HCT116 (cell line): ENCODE measurements at regions not wholly inside any gene's neighbourhood (a gene's known extent, or its start where the extent isn't known, plus 50 kb on each side); places are given as distances from the start of the nearest gene placed in this dataset.

Source experiments
- ATAC-seq: fragments of 200-7000 bp; cut with Tn5 transposase; 2 replicates; pipeline ENCODE4 v1.9.1; 2020; ENCODE audit warnings: mild to moderate bottlenecking, moderate library complexity
- BruUV-seq: library from RNA; stranded (reverse); fragments of 400-500 nt; replicated peaks from 2 replicates; lab custom pipeline; 2021; lab: Mats Ljungman, UMichigan
- CTCF ChIA-PET: fragments of 300-600 bp; sonication (Branson Sonifier 250); formaldehyde crosslinking; loops from one replicate; lab custom pipeline; 2021; ENCODE audit warnings: antibody characterized with exemption; lab: Charles Lee
- POLR2A ChIA-PET: fragments of 300-600, 350-600 bp; sonication (Branson Sonifier 250); formaldehyde crosslinking; loops from one replicate; lab custom pipeline; 2021; ENCODE audit warnings: antibody characterized with exemption; lab: Charles Lee
- RAD21 ChIA-PET, 2 experiments: fragments of 300-600 bp; sonication (Branson Sonifier 250); formaldehyde crosslinking; loops; one replicate each; lab custom pipeline; 2023; ENCODE audit warnings: low total read pairs in 2 of 2; ENCODE audit not compliant: uncharacterized antibody in 2 of 2, unreplicated experiment in 2 of 2, low non-redundant PET in 1 of 2; lab: Charles Lee
- DNase-seq: peaks from one replicate; pipeline ENCODE4 v3.0.0-alpha.2; 2010; ENCODE audit warnings: low read depth, low spot score
- H2AFZ ChIP-seq: fragments of 200-600 bp; shearing (Covaris generic), sonication (generic); 2 replicates; pipeline ENCODE4 v1.6.1; 2017; ENCODE audit warnings: low read depth, mixed run types, mixed read lengths, antibody characterized with exemption, low read length; ENCODE audit not compliant: poor library complexity, severe bottlenecking
- H3K27ac ChIP-seq: 2 replicates; pipeline ENCODE4 v1.5.1; 2012; ENCODE audit warnings: low read depth, low read length
- H3K27me3 ChIP-seq: fragments of 200-600 bp; sonication (generic); 2 replicates; pipeline ENCODE4 v1.6.1; 2016; ENCODE audit warnings: mixed run types, low read length, mixed read lengths; ENCODE audit not compliant: insufficient read depth
- H3K36me3 ChIP-seq, 2 experiments: fragments of 200-500 bp in 1 of 2; fragments of 200-600 bp in 1 of 2; sonication (Bioruptor generic) in 1 of 2; sonication (generic) in 1 of 2; 2 replicates each; pipeline versions ENCODE4 v1.5.1 to v1.6.1; 2014 to 2016; ENCODE audit warnings: low read length in 2 of 2, inconsistent platforms in 1 of 2, mixed read lengths in 1 of 2, mixed run types in 1 of 2; ENCODE audit not compliant: insufficient read depth in 2 of 2, control insufficient read depth in 1 of 2
- H3K4me1 ChIP-seq, 2 experiments: fragments of 200-600 bp in 1 of 2; sonication (generic) in 1 of 2; 2 replicates each; pipeline versions ENCODE4 v1.5.1 to v1.6.1; 2012 to 2017; ENCODE audit warnings: low read length in 2 of 2, inconsistent platforms in 1 of 2, mild to moderate bottlenecking in 1 of 2, mixed read lengths in 1 of 2, mixed run types in 1 of 2, moderate library complexity in 1 of 2; ENCODE audit not compliant: insufficient read depth in 2 of 2, control insufficient read depth in 1 of 2
- H3K4me2 ChIP-seq: fragments of 200-600 bp; sonication (generic); 2 replicates; pipeline ENCODE4 v1.6.1; 2017; ENCODE audit warnings: mixed run types, low read length, mixed read lengths
- H3K4me3 ChIP-seq, 2 experiments: fragments of 200-600 bp in 1 of 2; sonication (generic) in 1 of 2; replicated peaks in 1 of 2; 2 replicates each; pipeline ENCODE4 v1.5.1; 2011 to 2016; ENCODE audit warnings: low read length in 2 of 2, control low read depth in 1 of 2, low read depth in 1 of 2, mild to moderate bottlenecking in 1 of 2, mixed read lengths in 1 of 2, mixed run types in 1 of 2
- H3K79me2 ChIP-seq: fragments of 200-600 bp; sonication (generic); 2 replicates; pipeline ENCODE4 v1.6.1; 2017; ENCODE audit warnings: mild to moderate bottlenecking, mixed run types, low read length, moderate library complexity, mixed read lengths; ENCODE audit not compliant: insufficient read depth
- H3K9ac ChIP-seq: fragments of 200-600 bp; sonication (generic); 2 replicates; pipeline ENCODE4 v1.6.1; 2016; ENCODE audit warnings: low read length, mixed read lengths
- H3K9me2 ChIP-seq: fragments of 200-600 bp; sonication (generic), shearing (Covaris generic); 2 replicates; pipeline ENCODE4 v1.6.1; 2017; ENCODE audit warnings: mixed run types, mild to moderate bottlenecking, moderate library complexity; ENCODE audit not compliant: insufficient read depth
- H3K9me3 ChIP-seq, 2 experiments: fragments of 200-500 bp in 1 of 2; fragments of 200-600 bp in 1 of 2; sonication (Bioruptor generic) in 1 of 2; sonication (generic) in 1 of 2; 2 replicates each; pipeline ENCODE4 v1.6.1; 2014 to 2017; ENCODE audit warnings: low read length in 2 of 2, mixed read lengths in 2 of 2, inconsistent platforms in 1 of 2, low read depth in 1 of 2, mild to moderate bottlenecking in 1 of 2, mixed run types in 1 of 2, moderate library complexity in 1 of 2; ENCODE audit not compliant: control insufficient read depth in 1 of 2, insufficient read depth in 1 of 2
- H4K20me1 ChIP-seq: fragments of 200-600 bp; sonication (generic), shearing (Covaris generic); 2 replicates; pipeline ENCODE4 v1.6.1; 2017; ENCODE audit warnings: mixed run types, mild to moderate bottlenecking, moderate library complexity; ENCODE audit not compliant: insufficient read depth
- ELF1 ChIP-seq: IDR thresholded peaks from 2 replicates; pipeline ENCODE4 v1.6.1; 2012; ENCODE audit warnings: low read depth, borderline replicate concordance
- REST ChIP-seq: IDR thresholded peaks from 2 replicates; pipeline ENCODE4 v1.6.1; 2012; ENCODE audit warnings: low read depth
- SP1 ChIP-seq: IDR thresholded peaks from 2 replicates; pipeline ENCODE4 v1.6.1; 2012; ENCODE audit warnings: low read depth
- ZFX ChIP-seq: fragments of 450-650 bp; IDR thresholded peaks from 2 replicates; pipeline ENCODE4 v1.6.1; 2017
- intact Hi-C: fragments of 100-400 bp; cut with micrococcal nuclease; formaldehyde crosslinking; loops from 2 replicates; pipeline ENCODE4 v1.10.0; 2022
- TF ChIP-seq, protein P1 (sequence below): IDR thresholded peaks from 2 replicates; pipeline ENCODE4 v1.6.1; 2012

GRCh38 chr14:101705733-101706508 lies 55.6 kb upstream of the PPP2R5C start:
- Histone ChIP-seq H2AFZ (no peak overlapping the region), H3K9me3 (no peaks in the 10 kb centered on the region), H3K4me3 (no peak overlapping the region), H3K4me2 (peak overlapping the region; percentile 71), H3K27me3 (no peaks in the 10 kb centered on the region), H3K9me2 (no peaks in the 10 kb centered on the region), H3K4me1 (peaks cover 7 to 32% of the 10 kb centered on the region in 2 experiments), H3K27ac (peak overlapping the region; percentile 5; the same call in 1 of the 2 replicates), H4K20me1 (no peaks in the 10 kb centered on the region), H3K36me3 (no peaks in the 10 kb centered on the region), H3K9ac (peak overlapping the region; percentile 45), H3K79me2 (no peaks in the 10 kb centered on the region)
- POLR2A ChIA-PET = no interaction called here
- CTCF ChIA-PET = interaction anchor here (1.5 to 2.1 kb wide), 2 partner anchors 65 to 390 kb away, joined by 6 to 24 read pairs; no protein-coding TSS in a partner anchor
- ATAC-seq = peak; percentile 55
- RAD21 ChIA-PET = interaction anchor here in 1 of 2 experiments (1.2 kb wide), 1 partner anchor 390 kb away, joined by 3 read pairs; no protein-coding TSS in a partner anchor
- TF ChIP-seq, protein P1, sequence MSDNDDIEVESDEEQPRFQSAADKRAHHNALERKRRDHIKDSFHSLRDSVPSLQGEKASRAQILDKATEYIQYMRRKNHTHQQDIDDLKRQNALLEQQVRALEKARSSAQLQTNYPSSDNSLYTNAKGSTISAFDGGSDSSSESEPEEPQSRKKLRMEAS = no peak; the same call in 1 of the 2 replicates
- peak; percentile 75; the same call in 1 of the 2 replicates for TF ChIP-seq ZFX
- intact Hi-C loops = loop anchor here (2.0 to 5.0 kb wide), 4 partner anchors 65 to 391 kb away; no protein-coding TSS in a partner anchor
- DNase-seq = no peak
- BruUV-seq = no TSS peak

GRCh38 chr14:101706509-101707067 lies 54.9 kb upstream of the PPP2R5C start:
- Histone ChIP-seq H3K4me3 (no peak overlapping the region), H3K4me1 (peaks cover 7 to 32% of the 10 kb centered on the region in 2 experiments), H4K20me1 (no peaks in the 10 kb centered on the region), H3K79me2 (no peaks in the 10 kb centered on the region), H3K9me2 (no peaks in the 10 kb centered on the region), H2AFZ (no peak overlapping the region), H3K9ac (peak overlapping the region; percentile 45), H3K36me3 (no peaks in the 10 kb centered on the region), H3K9me3 (no peaks in the 10 kb centered on the region), H3K4me2 (peak overlapping the region; percentile 71), H3K27ac (peak overlapping the region; percentile 5; the same call in 1 of the 2 replicates), H3K27me3 (no peaks in the 10 kb centered on the region)
- ChIA-PET RAD21 (interaction anchor here (0.8 to 1.2 kb wide), 7 partner anchors 20 to 390 kb away, joined by 3 to 9 read pairs (median 3); no protein-coding TSS in a partner anchor), CTCF (interaction anchor here (0.6 to 2.1 kb wide), 11 partner anchors 12 to 390 kb away, joined by 3 to 24 read pairs (median 6); no protein-coding TSS in a partner anchor), POLR2A (interaction anchor here (0.9 kb wide), 1 partner anchor 64 kb away, joined by 3 read pairs; no protein-coding TSS in a partner anchor)
- BruUV-seq = no TSS peak
- ATAC-seq (0 out of 2 replicates have a peak, but pooled peaks have one; percentile 7), DNase-seq (no peak)
- intact Hi-C loops = loop anchor here (1.0 to 5.0 kb wide), 6 partner anchors 64 to 390 kb away; no protein-coding TSS in a partner anchor
- TF ChIP-seq SP1 (no peak), REST (no peak), ELF1 (no peak)
